HG02678 (cell line): ENCODE measurements at regions not wholly inside any gene's neighbourhood (a gene's known extent, or its start where the extent isn't known, plus 50 kb on each side); places are given as distances from the start of the nearest gene placed in this dataset.
"Not testable (repeated sequence)": the region's sequence is repeated elsewhere in the genome, so short reads cannot be mapped to it uniquely, and the experiment has no call there.

Experiments used
- ATAC-seq: cut with Tn5 transposase; IDR thresholded peaks from one replicate; pipeline ENCODE4 v1.9.1; 2021; ENCODE audit warnings: mild to moderate bottlenecking, moderate library complexity; ENCODE audit not compliant: unreplicated experiment

- no peak for ATAC-seq
Measured at GRCh38 chr20:4322499-4322898, 73.4 kb upstream of the ADRA1D start.

GRCh38 chr20:4320291-4320690 lies 71.2 kb upstream of the ADRA1D start:
- ATAC-seq: no peak

GRCh38 chr20:4318891-4319290 lies 69.8 kb upstream of the ADRA1D start:
- ATAC-seq: no peak

- not testable (repeated sequence) for ATAC-seq
Measured at GRCh38 chr20:4310616-4311015, 61.5 kb upstream of the ADRA1D start.

GRCh38 chr20:4306206-4306605 lies 57.1 kb upstream of the ADRA1D start:
- no peak for ATAC-seq

- ATAC-seq: no peak
Measured at GRCh38 chr20:4305091-4305490, 56.0 kb upstream of the ADRA1D start.

- no peak for ATAC-seq
Measured at GRCh38 chr20:4304601-4305000, 55.5 kb upstream of the ADRA1D start.

- ATAC-seq: no peak
Measured at GRCh38 chr20:4303136-4303535, 54.0 kb upstream of the ADRA1D start.

GRCh38 chr20:4300921-4301320 lies 51.8 kb upstream of the ADRA1D start:
- ATAC-seq: no peak

GRCh38 chr20:4300401-4300800 lies 51.3 kb upstream of the ADRA1D start:
- ATAC-seq: no peak

GRCh38 chr20:4299773-4300172 lies 50.7 kb upstream of the ADRA1D start:
- ATAC-seq: no peak

GRCh38 chr20:4299216-4299615 lies 50.1 kb upstream of the ADRA1D start:
- no peak for ATAC-seq
